Testis (tissue), 2 donors: ENCODE measurements at regions not wholly inside any gene's neighbourhood (a gene's known extent, or its start where the extent isn't known, plus 50 kb on each side); places are given as distances from the start of the nearest gene placed in this dataset.
"Not testable (repeated sequence)": the region's sequence is repeated elsewhere in the genome, so short reads cannot be mapped to it uniquely, and the experiment has no call there.

Experiments used
- DNase-seq: peaks from one replicate; pipeline ENCODE4 v3.0.0-alpha.2; 2019
- H3K27ac ChIP-seq, 2 donors: fragments of 200-600 bp; sonication (generic); one replicate each; pipeline ENCODE4 v1.5.1; 2019
- H3K27me3 ChIP-seq: fragments of 200-600 bp; sonication (generic); one replicate; pipeline ENCODE4 v1.5.1; 2019
- H3K36me3 ChIP-seq: fragments of 200-600 bp; sonication (generic); one replicate; pipeline ENCODE4 v1.5.1; 2017; ENCODE audit warnings: low read depth; ENCODE audit errors: missing control alignments
- H3K4me1 ChIP-seq: fragments of 200-600 bp; sonication (generic); one replicate; pipeline ENCODE4 v1.5.1; 2019
- H3K4me3 ChIP-seq, 2 donors: fragments of 200-600 bp; sonication (generic); one replicate each; pipeline ENCODE4 v1.5.1; 2017 to 2019
- H3K9me3 ChIP-seq: fragments of 200-600 bp; sonication (generic); one replicate; pipeline ENCODE4 v1.5.1; 2017
- POLR2A ChIP-seq: fragments of 450-650 bp; IDR thresholded peaks from one replicate; pipeline ENCODE4 v1.6.1; 2017; ENCODE audit warnings: antibody characterized with exemption, mild to moderate bottlenecking, moderate library complexity
- WGBS, 2 donors: methylation state at CpG; one replicate each; pipeline ENCODE4 v1.1.5; 2018; 5-methylcytosine and 5-hydroxymethylcytosine counted together
- intact Hi-C: fragments of 100-400 bp; cut with DNase I; formaldehyde crosslinking; loops from one replicate; pipeline ENCODE4 v1.15.1; 2023; ENCODE audit warnings: low total_unique reads
- TF ChIP-seq, protein P1 (sequence below), 3 experiments: fragments of 450-650 bp in 2 of 3; fragments of 200-600 bp in 1 of 3; sonication (generic) in 1 of 3; IDR thresholded peaks; one replicate each; pipeline ENCODE4 v1.5.1; 2016 to 2019; ENCODE audit warnings: antibody characterized with exemption in 3 of 3, mild to moderate bottlenecking in 2 of 3, moderate library complexity in 1 of 3

DNA sequence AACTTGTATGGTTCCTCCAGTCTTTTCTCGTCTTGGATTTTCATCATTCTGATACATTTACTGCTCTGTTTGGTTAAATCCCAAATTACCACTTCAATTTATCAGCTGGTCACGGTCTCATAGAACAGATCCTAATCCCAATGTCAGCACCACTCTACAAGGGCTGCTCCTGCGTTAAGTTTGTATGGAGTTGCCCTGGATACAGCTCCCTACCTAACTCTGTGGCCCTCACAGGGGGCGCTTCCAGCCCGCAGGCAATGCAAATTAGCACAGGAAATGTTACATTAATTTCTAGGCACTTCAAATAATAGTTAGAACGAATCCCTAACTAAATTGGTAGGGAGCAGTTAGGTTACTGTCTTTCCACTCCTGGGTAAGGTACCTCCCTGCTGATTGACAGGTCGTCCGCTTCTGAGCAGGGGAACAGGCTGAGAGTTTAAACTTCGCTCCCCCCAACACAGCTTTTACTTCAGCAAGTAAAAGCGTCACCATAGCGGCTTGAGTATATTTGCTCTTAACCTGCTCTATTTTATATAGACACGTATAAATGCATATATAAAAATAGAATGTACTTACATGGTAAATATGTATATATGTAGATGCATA lies 238.5 kb upstream of the FANCL start:
- Histone ChIP-seq H3K27me3 (no peaks in the 10 kb centered on the region), H3K9me3 (no peaks in the 10 kb centered on the region), H3K36me3 (no peaks in the 10 kb centered on the region), H3K4me1 (no peaks in the 10 kb centered on the region), H3K4me3 (no peak overlapping the region), H3K27ac (no peak overlapping the region)
- intact Hi-C loops: no loop called here
- TF ChIP-seq, protein P1, sequence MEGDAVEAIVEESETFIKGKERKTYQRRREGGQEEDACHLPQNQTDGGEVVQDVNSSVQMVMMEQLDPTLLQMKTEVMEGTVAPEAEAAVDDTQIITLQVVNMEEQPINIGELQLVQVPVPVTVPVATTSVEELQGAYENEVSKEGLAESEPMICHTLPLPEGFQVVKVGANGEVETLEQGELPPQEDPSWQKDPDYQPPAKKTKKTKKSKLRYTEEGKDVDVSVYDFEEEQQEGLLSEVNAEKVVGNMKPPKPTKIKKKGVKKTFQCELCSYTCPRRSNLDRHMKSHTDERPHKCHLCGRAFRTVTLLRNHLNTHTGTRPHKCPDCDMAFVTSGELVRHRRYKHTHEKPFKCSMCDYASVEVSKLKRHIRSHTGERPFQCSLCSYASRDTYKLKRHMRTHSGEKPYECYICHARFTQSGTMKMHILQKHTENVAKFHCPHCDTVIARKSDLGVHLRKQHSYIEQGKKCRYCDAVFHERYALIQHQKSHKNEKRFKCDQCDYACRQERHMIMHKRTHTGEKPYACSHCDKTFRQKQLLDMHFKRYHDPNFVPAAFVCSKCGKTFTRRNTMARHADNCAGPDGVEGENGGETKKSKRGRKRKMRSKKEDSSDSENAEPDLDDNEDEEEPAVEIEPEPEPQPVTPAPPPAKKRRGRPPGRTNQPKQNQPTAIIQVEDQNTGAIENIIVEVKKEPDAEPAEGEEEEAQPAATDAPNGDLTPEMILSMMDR (IDR thresholded peaks at IDR 0.05): no peak
- no peak for TF ChIP-seq POLR2A
- WGBS, 2 donors: 71 to 75% methylated on average over 12 of the region's 12 CpGs
- no peak for DNase-seq

DNA sequence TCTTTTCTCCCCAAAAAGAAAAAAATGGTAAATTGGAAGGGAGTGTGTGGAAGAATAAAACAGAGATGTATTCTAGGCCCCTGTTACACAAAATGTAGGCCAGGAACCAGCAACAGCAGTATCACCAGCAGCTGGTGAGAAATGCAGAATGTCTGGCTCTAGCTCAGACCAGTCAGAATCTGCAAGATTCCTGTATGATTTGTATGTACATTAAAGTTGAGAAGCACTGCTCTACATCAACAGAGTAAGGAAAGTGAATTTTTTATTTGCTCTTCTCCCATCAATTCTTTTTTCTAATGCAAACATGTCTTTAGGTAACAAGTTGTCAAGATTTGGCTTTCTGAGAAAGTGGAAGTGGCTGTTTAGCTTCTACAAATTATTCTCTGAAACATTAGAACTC lies 235.4 kb upstream of the FANCL start:
- Histone ChIP-seq H3K27ac (no peak overlapping the region), H3K4me1 (no peaks in the 10 kb centered on the region), H3K9me3 (no peaks in the 10 kb centered on the region), H3K4me3 (no peak overlapping the region), H3K36me3 (no peaks in the 10 kb centered on the region), H3K27me3 (no peaks in the 10 kb centered on the region)
- no peak for TF ChIP-seq POLR2A
- TF ChIP-seq, protein P1 (IDR thresholded peaks at IDR 0.05): no peak
- intact Hi-C loops: no loop called here
- DNase-seq: no peak

DNA sequence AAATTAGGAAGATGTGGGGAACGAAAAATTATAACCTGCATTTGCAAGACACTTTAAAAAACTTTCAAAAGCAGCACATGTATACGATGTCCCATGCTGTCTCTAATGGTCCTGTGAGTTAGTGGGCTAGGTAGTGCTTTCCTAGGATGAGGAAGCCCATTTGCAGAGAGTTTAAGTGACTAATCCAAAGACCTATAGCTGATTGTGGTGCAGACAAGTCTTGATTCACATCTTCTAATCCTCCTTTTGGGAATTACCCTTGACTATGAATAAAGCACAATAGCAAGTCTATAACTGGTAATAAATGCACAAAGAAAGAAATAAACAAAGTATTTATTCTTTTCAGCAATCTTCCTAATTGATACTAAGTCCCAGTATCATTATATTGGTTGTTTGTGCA lies 234.6 kb upstream of the FANCL start:
- Histone ChIP-seq H3K27ac (no peak overlapping the region), H3K4me1 (no peaks in the 10 kb centered on the region)
- WGBS, 2 donors: 80 to 91% methylated on average over 2 of the region's 2 CpGs

DNA sequence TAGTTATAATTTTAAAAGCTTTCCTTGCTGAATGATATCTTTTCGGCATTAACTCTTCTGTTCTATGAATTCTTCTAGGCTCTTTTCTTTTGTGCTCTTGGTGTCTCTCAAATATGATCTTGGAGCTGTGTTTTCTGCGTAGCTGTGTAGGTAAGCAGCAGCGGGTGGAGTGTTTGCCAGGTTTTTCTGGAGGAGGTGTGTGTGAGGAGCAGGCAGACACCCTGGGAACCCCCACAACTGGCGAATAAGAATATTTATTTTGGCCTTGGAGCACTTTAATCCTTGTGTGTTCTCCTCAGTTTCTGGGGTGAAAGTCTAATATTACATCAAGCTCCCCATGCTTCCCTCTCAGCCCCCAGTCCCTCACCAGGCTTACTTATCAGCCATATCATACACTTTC lies 232.0 kb upstream of the FANCL start:
- H3K9me3 ChIP-seq: no peaks in the 10 kb centered on the region
- H3K36me3 ChIP-seq: no peaks in the 10 kb centered on the region
- 96 to 97% methylated on average over 4 of the region's 4 CpGs for WGBS, 2 donors
- no peak for DNase-seq
- no peaks in the 10 kb centered on the region for H3K4me1 ChIP-seq
- intact Hi-C loops: no loop called here
- TF ChIP-seq, protein P1 (IDR thresholded peaks at IDR 0.05): no peak
- TF ChIP-seq POLR2A: no peak
- no peaks in the 10 kb centered on the region for H3K27me3 ChIP-seq
- H3K27ac ChIP-seq: no peak overlapping the region
- no peak overlapping the region for H3K4me3 ChIP-seq

More for the DNA sequence above, 234.6 kb upstream of the FANCL start:
- no peak for DNase-seq
- H3K9me3 ChIP-seq: no peaks in the 10 kb centered on the region
- TF ChIP-seq, protein P1 (IDR thresholded peaks at IDR 0.05): no peak
- no peak for TF ChIP-seq POLR2A
- no peak overlapping the region for H3K4me3 ChIP-seq
- no peaks in the 10 kb centered on the region for H3K27me3 ChIP-seq
- H3K36me3 ChIP-seq: no peaks in the 10 kb centered on the region
- intact Hi-C loops: no loop called here

DNA sequence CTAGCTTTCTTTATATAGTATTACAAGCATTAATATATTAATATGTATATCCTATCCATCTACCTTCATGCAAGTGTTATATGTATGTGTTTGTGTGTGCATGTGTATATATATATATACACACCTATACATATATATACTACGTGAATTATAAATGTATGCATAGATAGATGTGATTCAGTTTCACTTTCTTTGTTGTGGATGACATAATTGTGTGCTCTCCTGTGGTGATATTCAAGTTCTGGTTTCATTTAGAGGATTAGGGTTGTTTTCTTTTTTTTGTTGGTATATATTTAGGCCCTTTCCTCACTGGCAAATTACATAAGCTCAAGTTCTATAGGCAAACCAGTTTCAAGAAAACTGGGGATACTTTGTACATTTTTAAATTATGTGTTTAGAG lies 225.7 kb upstream of the FANCL start:
- intact Hi-C loops: no loop called here
- 84 to 87% methylated on average over 1 of the region's 1 CpG for WGBS, 2 donors
- no peak overlapping the region for H3K4me3 ChIP-seq

GRCh38 chr2:58466021-58466420 lies 224.9 kb upstream of the FANCL start:
- intact Hi-C loops, H3K9me3 ChIP-seq, H3K4me3 ChIP-seq, H3K36me3 ChIP-seq, H3K27ac ChIP-seq, DNase-seq, H3K4me1 ChIP-seq, H3K27me3 ChIP-seq: not testable (repeated sequence)
- WGBS, 2 donors: 85 to 93% methylated on average over 2 of the region's 2 CpGs

More for the DNA sequence above, 225.7 kb upstream of the FANCL start:
- TF ChIP-seq POLR2A: no peak
- TF ChIP-seq, protein P1 (IDR thresholded peaks at IDR 0.05): no peak
- no peaks in the 10 kb centered on the region for H3K36me3 ChIP-seq
- no peak for DNase-seq
- H3K9me3 ChIP-seq: no peaks in the 10 kb centered on the region
- no peaks in the 10 kb centered on the region for H3K4me1 ChIP-seq
- no peaks in the 10 kb centered on the region for H3K27me3 ChIP-seq
- no peak overlapping the region for H3K27ac ChIP-seq
